Natural killer cell (primary cell): ENCODE measurements at regions not wholly inside any gene's neighbourhood (a gene's known extent, or its start where the extent isn't known, plus 50 kb on each side); places are given as distances from the start of the nearest gene placed in this dataset.

ENCODE experiments used
- ATAC-seq, 3 donors: fragments of 150-1000 bp in 2 of 3; fragments of 200-7000 bp in 1 of 3; cut with Tn5 transposase; 1 replicate in 1 of 3; 2 replicates in 2 of 3; pipeline ENCODE4 v1.10.0; 2021; ENCODE audit warnings: mild to moderate bottlenecking in 2 of 3, moderate library complexity in 2 of 3
- DNase-seq, 2 donors: peaks; one replicate each; pipeline versions ENCODE4 v3.0.0 to v3.0.0-alpha.2; 2013 to 2021; ENCODE audit warnings: mixed read lengths in 1 of 2
- H3K27ac ChIP-seq: one replicate; pipeline ENCODE4 v1.5.1; 2013; ENCODE audit warnings: mild to moderate bottlenecking, low read length
- H3K27me3 ChIP-seq: one replicate; pipeline ENCODE4 v1.6.1; 2013; ENCODE audit warnings: low read length; ENCODE audit not compliant: control insufficient read depth, insufficient read depth
- H3K36me3 ChIP-seq: one replicate; pipeline ENCODE4 v1.6.1; 2013; ENCODE audit warnings: low read length; ENCODE audit not compliant: control insufficient read depth, insufficient read depth
- H3K4me1 ChIP-seq: one replicate; pipeline ENCODE4 v1.6.1; 2013; ENCODE audit warnings: low read length; ENCODE audit not compliant: control insufficient read depth, insufficient read depth
- H3K4me3 ChIP-seq: one replicate; pipeline ENCODE4 v1.5.1; 2013; ENCODE audit warnings: low read length
- H3K9me3 ChIP-seq: one replicate; pipeline ENCODE4 v1.6.1; 2013; ENCODE audit warnings: low read length; ENCODE audit not compliant: control insufficient read depth, insufficient read depth
- H3K27ac Mint-ChIP-seq, 2 donors: one replicate each; pipeline ENCODE4 v1.8.0; 2022; ENCODE audit warnings: mild to moderate bottlenecking in 2 of 2, mixed read lengths in 2 of 2, moderate library complexity in 1 of 2
- H3K27me3 Mint-ChIP-seq, 2 donors: one replicate each; pipeline ENCODE4 v1.8.0; 2022; ENCODE audit warnings: low read depth in 2 of 2, mixed read lengths in 2 of 2
- H3K36me3 Mint-ChIP-seq: one replicate; pipeline ENCODE4 v1.8.0; 2022; ENCODE audit warnings: mixed read lengths
- H3K4me1 Mint-ChIP-seq, 2 donors: one replicate each; pipeline ENCODE4 v1.8.0; 2022; ENCODE audit warnings: mixed read lengths in 2 of 2
- H3K4me3 Mint-ChIP-seq: one replicate; pipeline ENCODE4 v1.8.0; 2022; ENCODE audit warnings: mild to moderate bottlenecking, moderate library complexity, mixed read lengths
- H3K9me3 Mint-ChIP-seq, 2 donors: one replicate each; pipeline ENCODE4 v1.8.0; 2022; ENCODE audit warnings: mixed read lengths in 2 of 2
- WGBS: methylation state at CpG from one replicate; pipeline ENCODE4 v1.1.7; 2013; ENCODE audit warnings: missing lambda C conversion rate; ENCODE audit not compliant: insufficient coverage; 5-methylcytosine and 5-hydroxymethylcytosine counted together
- intact Hi-C: fragments of 100-400 bp; cut with micrococcal nuclease; formaldehyde crosslinking; loops from one replicate; pipeline ENCODE4 v1.14.2; 2022
- TF ChIP-seq, protein P1 (sequence below): fragments of 200-600 bp; IDR thresholded peaks from one replicate; pipeline ENCODE4 v1.8.0; 2022; ENCODE audit warnings: antibody characterized with exemption

DNA sequence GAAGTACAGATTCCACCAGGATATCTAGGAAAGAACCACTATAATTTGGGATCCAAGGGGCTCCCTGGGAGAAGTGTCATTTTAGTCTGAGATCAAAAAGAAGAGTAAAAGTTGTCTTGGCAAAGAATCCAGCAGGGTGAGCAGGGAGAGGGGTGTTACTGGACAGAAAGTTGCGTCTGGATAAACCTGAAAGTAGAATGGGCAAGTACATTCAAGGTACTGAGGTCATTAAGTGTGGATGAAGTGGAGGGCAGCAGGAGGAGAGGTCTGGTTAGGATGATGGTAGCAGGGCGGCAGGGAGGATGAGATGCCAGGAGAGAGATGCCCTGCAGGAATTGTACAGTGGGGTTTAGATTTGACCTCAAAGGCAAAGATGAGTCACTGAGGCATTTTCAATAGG lies 253.3 kb downstream of the KLF13 start:
- Mint-ChIP-seq H3K36me3 (peaks cover 7% of the 10 kb centered on the region), H3K27me3 (peaks cover 12 to 16% of the 10 kb centered on the region in 2 donors), H3K9me3 (peaks cover 3 to 6% of the 10 kb centered on the region in 2 donors), H3K27ac (no peak overlapping the region), H3K4me3 (no peak overlapping the region), H3K4me1 (no peaks in the 10 kb centered on the region)
- intact Hi-C loops, result no loop called here
- WGBS, result 88% methylated on average over 2 of the region's 2 CpGs
- ATAC-seq (no peak), DNase-seq (no peak)
- no peak overlapping the region for H3K27ac ChIP-seq
- TF ChIP-seq, protein P1, sequence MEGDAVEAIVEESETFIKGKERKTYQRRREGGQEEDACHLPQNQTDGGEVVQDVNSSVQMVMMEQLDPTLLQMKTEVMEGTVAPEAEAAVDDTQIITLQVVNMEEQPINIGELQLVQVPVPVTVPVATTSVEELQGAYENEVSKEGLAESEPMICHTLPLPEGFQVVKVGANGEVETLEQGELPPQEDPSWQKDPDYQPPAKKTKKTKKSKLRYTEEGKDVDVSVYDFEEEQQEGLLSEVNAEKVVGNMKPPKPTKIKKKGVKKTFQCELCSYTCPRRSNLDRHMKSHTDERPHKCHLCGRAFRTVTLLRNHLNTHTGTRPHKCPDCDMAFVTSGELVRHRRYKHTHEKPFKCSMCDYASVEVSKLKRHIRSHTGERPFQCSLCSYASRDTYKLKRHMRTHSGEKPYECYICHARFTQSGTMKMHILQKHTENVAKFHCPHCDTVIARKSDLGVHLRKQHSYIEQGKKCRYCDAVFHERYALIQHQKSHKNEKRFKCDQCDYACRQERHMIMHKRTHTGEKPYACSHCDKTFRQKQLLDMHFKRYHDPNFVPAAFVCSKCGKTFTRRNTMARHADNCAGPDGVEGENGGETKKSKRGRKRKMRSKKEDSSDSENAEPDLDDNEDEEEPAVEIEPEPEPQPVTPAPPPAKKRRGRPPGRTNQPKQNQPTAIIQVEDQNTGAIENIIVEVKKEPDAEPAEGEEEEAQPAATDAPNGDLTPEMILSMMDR, result no peak
- H3K36me3 ChIP-seq, result no peaks in the 10 kb centered on the region
- H3K27me3 ChIP-seq, result no peaks in the 10 kb centered on the region
- H3K9me3 ChIP-seq, result no peaks in the 10 kb centered on the region
- no peaks in the 10 kb centered on the region for H3K4me1 ChIP-seq
- no peak overlapping the region for H3K4me3 ChIP-seq

DNA sequence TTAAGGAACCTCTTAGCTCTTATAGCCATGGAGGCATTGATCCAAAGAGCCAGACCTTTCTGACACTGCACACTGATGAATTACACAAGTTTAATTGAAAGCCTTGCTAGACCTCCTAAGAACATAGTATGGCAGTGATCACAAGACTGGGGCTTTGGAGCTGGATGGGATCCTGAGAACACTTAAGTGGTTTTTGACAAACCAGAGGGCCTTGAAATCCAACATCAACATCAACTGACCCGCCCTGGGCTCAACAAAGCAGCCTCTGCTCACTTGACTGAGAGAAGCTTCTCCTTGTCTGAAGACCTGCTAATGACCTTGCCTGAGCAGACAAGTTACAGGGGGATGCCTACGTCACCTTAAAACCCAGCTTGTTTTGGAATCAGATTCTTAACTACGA lies 257.6 kb downstream of the KLF13 start:
- H3K27me3 ChIP-seq, result no peaks in the 10 kb centered on the region
- TF ChIP-seq, protein P1, result no peak
- Mint-ChIP-seq H3K27ac (no peak overlapping the region), H3K36me3 (peaks cover 7% of the 10 kb centered on the region), H3K9me3 (peaks cover 3 to 6% of the 10 kb centered on the region in 2 donors), H3K4me3 (no peak overlapping the region), H3K27me3 (peaks cover 19 to 28% of the 10 kb centered on the region in 2 donors), H3K4me1 (no peaks in the 10 kb centered on the region)
- intact Hi-C loops, result no loop called here
- no peaks in the 10 kb centered on the region for H3K9me3 ChIP-seq
- ATAC-seq (no peak), DNase-seq (no peak)
- no peak overlapping the region for H3K4me3 ChIP-seq
- no peaks in the 10 kb centered on the region for H3K4me1 ChIP-seq
- H3K27ac ChIP-seq, result no peak overlapping the region
- no peaks in the 10 kb centered on the region for H3K36me3 ChIP-seq
- WGBS, result 71% methylated on average over 3 of the region's 3 CpGs

DNA sequence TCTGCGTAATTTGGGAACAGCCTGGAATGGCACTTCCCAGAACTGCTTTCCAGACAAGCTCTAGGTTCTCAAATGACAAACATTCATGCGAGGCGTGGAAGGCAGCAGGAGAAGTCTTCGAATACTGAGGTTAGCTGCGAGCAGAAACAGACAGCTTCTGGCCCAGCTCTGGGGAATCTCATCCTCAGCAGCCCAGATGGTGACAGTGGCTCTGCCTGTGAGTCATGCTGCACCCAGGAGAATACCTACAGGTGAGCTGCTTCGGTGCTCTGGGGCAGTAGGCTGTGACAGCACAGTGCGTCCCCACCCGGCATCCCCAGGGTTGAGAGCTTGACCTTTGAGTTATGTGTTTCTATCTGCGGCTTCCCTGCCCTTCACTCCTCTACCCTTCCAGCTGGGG lies 258.6 kb downstream of the KLF13 start:
- no peak overlapping the region for H3K4me3 ChIP-seq
- no peaks in the 10 kb centered on the region for H3K4me1 Mint-ChIP-seq
- WGBS, result 94% methylated on average over 8 of the region's 9 CpGs

DNA sequence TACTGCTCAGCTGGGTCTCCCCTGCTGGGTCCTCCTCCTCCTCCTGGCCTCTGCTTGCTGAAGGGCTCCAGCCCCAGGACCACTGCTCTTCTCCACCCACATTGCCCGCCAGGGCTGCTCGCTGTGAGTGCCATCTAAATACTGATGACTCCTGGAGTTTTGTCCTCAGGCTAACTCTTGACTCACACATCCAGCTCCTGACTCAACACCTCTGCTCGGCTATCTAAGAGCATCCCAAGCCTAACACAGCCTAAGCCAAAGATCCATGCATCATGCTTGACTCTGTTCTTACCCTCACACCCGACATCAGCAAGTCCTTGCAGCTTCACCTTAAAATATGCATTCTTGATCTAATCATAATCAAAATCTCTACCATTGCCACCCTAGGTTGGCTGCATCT lies 260.2 kb downstream of the KLF13 start:
- no peaks in the 10 kb centered on the region for H3K36me3 ChIP-seq
- TF ChIP-seq, protein P1, result no peak
- H3K4me1 ChIP-seq, result no peaks in the 10 kb centered on the region
- no peak overlapping the region for H3K4me3 ChIP-seq
- no peak overlapping the region for H3K4me3 Mint-ChIP-seq
- H3K4me1 Mint-ChIP-seq, result no peaks in the 10 kb centered on the region
- ATAC-seq (no peak), DNase-seq (no peak)
- no peaks in the 10 kb centered on the region for H3K9me3 ChIP-seq
- 88% methylated on average over 4 of the region's 4 CpGs for WGBS
- no peaks in the 10 kb centered on the region for H3K27me3 ChIP-seq
- no peak overlapping the region for H3K27ac Mint-ChIP-seq
- H3K27me3 Mint-ChIP-seq, result peaks cover 17 to 25% of the 10 kb centered on the region in 2 donors
- intact Hi-C loops, result no loop called here
- H3K36me3 Mint-ChIP-seq, result peaks cover 5% of the 10 kb centered on the region
- peaks cover 3 to 5% of the 10 kb centered on the region in 2 donors for H3K9me3 Mint-ChIP-seq
- no peak overlapping the region for H3K27ac ChIP-seq

More for the DNA sequence above, 258.6 kb downstream of the KLF13 start:
- TF ChIP-seq, protein P1, result no peak
- Histone ChIP-seq H3K9me3 (no peaks in the 10 kb centered on the region), H3K36me3 (no peaks in the 10 kb centered on the region), H3K27me3 (no peaks in the 10 kb centered on the region), H3K27ac (no peak overlapping the region), H3K4me1 (no peaks in the 10 kb centered on the region)
- intact Hi-C loops, result no loop called here
- DNase-seq (no peak), ATAC-seq (no peak)
- Mint-ChIP-seq H3K9me3 (peaks cover 3 to 6% of the 10 kb centered on the region in 2 donors), H3K27ac (no peak overlapping the region), H3K36me3 (peaks cover 7% of the 10 kb centered on the region), H3K4me3 (no peak overlapping the region), H3K27me3 (peaks cover 19 to 26% of the 10 kb centered on the region in 2 donors)
